ENCODE measurements at regions not wholly inside any gene's neighbourhood (a gene's known extent, or its start where the extent isn't known, plus 50 kb on each side); places are given as distances from the start of the nearest gene placed in this dataset.

GRCh38 chr3:177615015-177615414, 417.7 kb upstream of the TBL1XR1 start:
- POLR2A ChIA-PET = no interaction called here
- BruUV-seq (replicated peaks) = no TSS peak
- CTCF ChIA-PET = interaction anchor here (0.6 to 1.6 kb wide), 3 partner anchors 10 to 257 kb away, joined by 3 to 4 read pairs (median 3); no protein-coding TSS in a partner anchor
- Histone ChIP-seq H3K79me2 (ENCODE audit: control insufficient read depth, insufficient read depth, low read length) (no peaks in the 10 kb centered on the region), H3K4me2 (ENCODE audit: insufficient read depth, low read length) (no peak overlapping the region), H3K4me1 (ENCODE audit: control insufficient read depth, extremely low read depth, insufficient read depth, low read length) (peaks cover 14% of the 10 kb centered on the region), H3K9me3 (replicated peaks; ENCODE audit: control insufficient read depth, insufficient read depth, low read length) (no peaks in the 10 kb centered on the region), H3K27ac (ENCODE audit: insufficient read depth, low read depth, low read length) (no peak overlapping the region), H2AFZ (ENCODE audit: low read depth, low read length) (no peak overlapping the region), H3K9me1 (replicated peaks; ENCODE audit: control insufficient read depth, extremely low read depth, insufficient read depth, low read length) (no peaks in the 10 kb centered on the region), H3K36me3 (ENCODE audit: control insufficient read depth in 2 of 2, extremely low read depth in 1 of 2, insufficient read depth in 2 of 2, low read length in 2 of 2) (no peaks in the 10 kb centered on the region), H3K27me3 (ENCODE audit: control insufficient read depth in 2 of 2, insufficient read depth in 2 of 2, low read length in 2 of 2) (no peaks in the 10 kb centered on the region), H4K20me1 (replicated peaks; ENCODE audit: control insufficient read depth, extremely low read depth, insufficient read depth, low read length) (no peaks in the 10 kb centered on the region), H3K4me3 (replicated peaks in 1 of 3; ENCODE audit: insufficient read depth in 1 of 3, low read depth in 1 of 3, low read length in 3 of 3) (no peak overlapping the region), H3K9ac (replicated peaks; ENCODE audit: extremely low read depth, insufficient read depth, low read length) (no peak overlapping the region)
- peak; percentile 90 for DNase-seq (ENCODE audit: low read depth, low spot score)
- TF ChIP-seq JUN (IDR thresholded peaks at IDR 0.05; ENCODE audit: borderline replicate concordance, insufficient read depth, insufficient read length, low read depth) (no peak), MYC (IDR thresholded peaks at IDR 0.05; ENCODE audit: low read depth, low read length) (no peak)
- no peak for FAIRE-seq
- dilution Hi-C loops (cut with MboI; ENCODE audit: extremely low pct_ligation_motif_present, low sequenced_read_pairs) (no loop called here), intact Hi-C loops (cut with micrococcal nuclease) (loop anchor here (10.0 kb wide), 2 partner anchors 470 to 710 kb away; no protein-coding TSS in a partner anchor)

DNA sequence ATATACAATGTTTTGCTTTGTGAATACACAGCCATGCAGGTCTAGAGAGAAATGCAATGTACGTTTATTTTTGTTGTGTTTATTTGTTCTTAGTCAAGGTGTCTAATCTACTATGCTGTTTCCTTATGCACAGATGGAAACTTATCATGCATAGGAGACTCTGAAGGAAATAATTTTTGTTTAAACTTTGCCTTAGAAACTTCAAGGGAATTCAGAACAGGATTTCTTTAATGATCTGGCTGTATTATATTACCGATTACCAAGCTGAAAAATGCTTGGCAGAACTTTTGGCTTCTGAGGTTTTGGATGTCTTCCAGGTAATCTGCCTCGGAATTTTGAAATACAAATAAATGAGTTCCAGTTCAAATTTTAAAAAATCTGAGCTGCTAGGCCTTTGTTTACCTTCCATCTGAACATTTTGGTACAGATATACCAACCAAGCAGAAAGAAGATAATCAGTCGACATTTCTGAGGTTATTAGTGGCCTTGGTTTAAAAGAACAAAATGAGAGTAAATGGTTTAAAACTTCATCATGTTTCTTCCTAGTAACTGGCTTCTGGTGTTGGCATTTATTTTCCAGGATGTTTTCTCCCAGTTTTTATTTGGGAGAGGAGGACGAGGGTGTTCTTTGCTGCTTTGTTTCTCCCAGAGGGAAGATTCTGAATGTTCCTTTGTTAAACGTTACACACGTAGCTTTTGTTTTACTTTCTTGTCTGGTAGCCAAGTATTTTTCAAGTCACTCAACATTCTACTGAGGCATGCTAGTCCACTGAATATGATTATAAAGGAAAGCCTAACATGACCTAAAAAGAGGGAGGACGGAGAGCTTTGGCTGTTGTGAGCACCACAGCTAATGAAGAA, 421.8 kb upstream of the TBL1XR1 start:
- no peaks in the 10 kb centered on the region for H3K9me1 ChIP-seq (replicated peaks; ENCODE audit: control insufficient read depth, extremely low read depth, insufficient read depth, low read length)
- DNase-seq (ENCODE audit: low read depth, low spot score) (peak; percentile 71), FAIRE-seq (peak; percentile 72)
- POLR2A ChIA-PET = no interaction called here
- intact Hi-C loops (cut with micrococcal nuclease) = loop anchor here (10.0 kb wide), 2 partner anchors 466 to 706 kb away; no protein-coding TSS in a partner anchor
- H4K20me1 ChIP-seq (replicated peaks; ENCODE audit: control insufficient read depth, extremely low read depth, insufficient read depth, low read length) = no peaks in the 10 kb centered on the region
- H3K9ac ChIP-seq (replicated peaks; ENCODE audit: extremely low read depth, insufficient read depth, low read length) = no peak overlapping the region
- no peaks in the 10 kb centered on the region for H3K27me3 ChIP-seq (ENCODE audit: control insufficient read depth in 2 of 2, insufficient read depth in 2 of 2, low read length in 2 of 2)
- no peaks in the 10 kb centered on the region for H3K36me3 ChIP-seq (ENCODE audit: control insufficient read depth in 2 of 2, extremely low read depth in 1 of 2, insufficient read depth in 2 of 2, low read length in 2 of 2)
- no peak overlapping the region for H3K27ac ChIP-seq (ENCODE audit: insufficient read depth, low read depth, low read length)
- CTCF ChIA-PET = interaction anchor here (1.0 kb wide), 2 partner anchors 13 to 29 kb away, joined by 3 to 4 read pairs; no protein-coding TSS in a partner anchor
- no peaks in the 10 kb centered on the region for H3K9me3 ChIP-seq (replicated peaks; ENCODE audit: control insufficient read depth, insufficient read depth, low read length)
- H3K4me3 ChIP-seq (replicated peaks in 1 of 3; ENCODE audit: insufficient read depth in 1 of 3, low read depth in 1 of 3, low read length in 3 of 3) = no peak overlapping the region
- H3K4me1 ChIP-seq (ENCODE audit: control insufficient read depth, extremely low read depth, insufficient read depth, low read length) = peaks cover 5% of the 10 kb centered on the region
- H2AFZ ChIP-seq (ENCODE audit: low read depth, low read length) = peak overlapping the region; percentile 62
- no peaks in the 10 kb centered on the region for H3K79me2 ChIP-seq (ENCODE audit: control insufficient read depth, insufficient read depth, low read length)
- BruUV-seq (replicated peaks) = no TSS peak
- TF ChIP-seq POLR2A (IDR thresholded peaks at IDR 0.05; ENCODE audit: low read depth, low read length) = no peak
- no peak for TF ChIP-seq POLR2AphosphoS5 (IDR thresholded peaks at IDR 0.05; ENCODE audit: insufficient read depth, low read depth, low read length)
- TF ChIP-seq MYC (IDR thresholded peaks at IDR 0.05; ENCODE audit: low read depth, low read length) = no peak
- no peak for TF ChIP-seq EZH2 (IDR thresholded peaks at IDR 0.05; ENCODE audit: borderline replicate concordance, low read depth, low read length, severe bottlenecking)
- no peak for TF ChIP-seq JUN (IDR thresholded peaks at IDR 0.05; ENCODE audit: borderline replicate concordance, insufficient read depth, insufficient read length, low read depth)
- TF ChIP-seq CTCF (IDR thresholded peaks at IDR 0.05; ENCODE audit: extremely low read depth in 1 of 2, insufficient read depth in 1 of 2, low read depth in 1 of 2, low read length in 2 of 2) = no peak
- TF ChIP-seq FOS (IDR thresholded peaks at IDR 0.05; ENCODE audit: borderline replicate concordance, insufficient read depth, low read length) = no peak
- TF ChIP-seq MAX (IDR thresholded peaks at IDR 0.05; ENCODE audit: insufficient read depth, insufficient read length) = no peak
- no peak for TF ChIP-seq GATA2 (IDR thresholded peaks at IDR 0.05; ENCODE audit: insufficient read depth, insufficient read length, low read depth, low read length)
- peak overlapping the region; percentile 23 for H3K4me2 ChIP-seq (ENCODE audit: insufficient read depth, low read length)
- dilution Hi-C loops (cut with MboI; ENCODE audit: extremely low pct_ligation_motif_present, low sequenced_read_pairs) = no loop called here
